Loucy (cell line): ENCODE measurements at regions not wholly inside any gene's neighbourhood (a gene's known extent, or its start where the extent isn't known, plus 50 kb on each side); places are given as distances from the start of the nearest gene placed in this dataset.

Experiments used
- H2AFZ ChIP-seq: fragments of 200-600 bp; sonication (generic); 2 replicates; pipeline ENCODE4 v1.6.0; 2016; ENCODE audit warnings: antibody characterized with exemption, mild to moderate bottlenecking, low read length, moderate library complexity
- H3F3A ChIP-seq: fragments of 200-600 bp; 2 replicates; pipeline ENCODE4 v1.6.0; 2016; ENCODE audit warnings: antibody characterized with exemption, low read depth, mild to moderate bottlenecking
- H3K27me3 ChIP-seq: fragments of 200-600 bp; sonication (generic); 2 replicates; pipeline ENCODE4 v1.6.1; 2014; ENCODE audit warnings: low read length, mild to moderate bottlenecking; ENCODE audit not compliant: insufficient read depth, poor library complexity, severe bottlenecking
- H3K36me3 ChIP-seq: fragments of 200-600 bp; sonication (generic); 2 replicates; pipeline ENCODE4 v1.6.1; 2016; ENCODE audit warnings: low read length; ENCODE audit not compliant: insufficient read depth
- H3K4me1 ChIP-seq: fragments of 200-600 bp; sonication (generic); 2 replicates; pipeline ENCODE4 v1.5.1; 2014; ENCODE audit warnings: low read length, mild to moderate bottlenecking; ENCODE audit not compliant: insufficient read depth, poor library complexity, severe bottlenecking
- H3K4me2 ChIP-seq: fragments of 200-600 bp; sonication (generic); 2 replicates; pipeline ENCODE4 v1.6.0; 2014; ENCODE audit warnings: antibody characterized with exemption, low read length, low read depth, mild to moderate bottlenecking; ENCODE audit not compliant: poor library complexity, severe bottlenecking
- H3K4me3 ChIP-seq: fragments of 200-600 bp; sonication (generic); 2 replicates; pipeline ENCODE4 v1.5.1; 2014; ENCODE audit warnings: low read length, mild to moderate bottlenecking, mixed read lengths; ENCODE audit not compliant: poor library complexity, severe bottlenecking
- H3K79me2 ChIP-seq: fragments of 200-600 bp; sonication (generic); 2 replicates; pipeline ENCODE4 v1.6.1; 2014; ENCODE audit warnings: low read length; ENCODE audit not compliant: insufficient read depth
- H3K9ac ChIP-seq: fragments of 200-600 bp; sonication (generic); 2 replicates; pipeline ENCODE4 v1.6.0; 2014; ENCODE audit warnings: mild to moderate bottlenecking, low read depth, low read length, moderate library complexity; ENCODE audit not compliant: poor library complexity, severe bottlenecking
- H3K9me2 ChIP-seq: fragments of 200-600 bp; sonication (generic); replicated peaks from 2 replicates; pipeline ENCODE4 v1.6.1; 2016; ENCODE audit warnings: low read depth, low read length, mixed read lengths
- H3K9me3 ChIP-seq: fragments of 200-600 bp; sonication (generic); 2 replicates; pipeline ENCODE4 v1.6.1; 2014; ENCODE audit warnings: mild to moderate bottlenecking, antibody characterized with exemption, low read length, low read depth; ENCODE audit not compliant: insufficient read depth
- H4K20me1 ChIP-seq: fragments of 200-600 bp; sonication (generic); 2 replicates; pipeline ENCODE4 v1.6.0; 2014; ENCODE audit warnings: antibody characterized with exemption, low read length, mild to moderate bottlenecking; ENCODE audit not compliant: insufficient read depth, poor library complexity, severe bottlenecking
- CTCF ChIP-seq: fragments of 200-600 bp; sonication (generic); conservative IDR thresholded peaks from 2 replicates; pipeline ENCODE4 v1.5.1; 2014; ENCODE audit warnings: mild to moderate bottlenecking, antibody characterized with exemption, low read length
- EZH2phosphoT487 ChIP-seq: fragments of 200-600 bp; IDR thresholded peaks from 2 replicates; pipeline ENCODE4 v1.6.1; 2018; ENCODE audit warnings: antibody characterized with exemption, mild to moderate bottlenecking, moderate library complexity, borderline replicate concordance

GRCh38 chr7:125563964-125564529 lies 634.4 kb upstream of the POT1 start:
- Histone ChIP-seq H3K4me2 (no peak overlapping the region), H3F3A (no peaks in the 10 kb centered on the region), H3K4me3 (no peak overlapping the region), H3K79me2 (no peaks in the 10 kb centered on the region), H3K27me3 (no peaks in the 10 kb centered on the region), H4K20me1 (no peaks in the 10 kb centered on the region), H3K36me3 (no peaks in the 10 kb centered on the region), H3K9me2 (0 out of 2 replicates have a peak, but pooled peaks cover 3% of the 10 kb centered on the region), H3K9me3 (no peaks in the 10 kb centered on the region), H3K4me1 (no peaks in the 10 kb centered on the region), H2AFZ (no peak overlapping the region), H3K9ac (no peak overlapping the region)
- TF ChIP-seq CTCF (no peak), EZH2phosphoT487 (no peak)

GRCh38 chr7:125563557-125563956 lies 633.9 kb upstream of the POT1 start:
- Histone ChIP-seq H3K4me3 (no peak overlapping the region), H3F3A (no peaks in the 10 kb centered on the region), H3K4me2 (no peak overlapping the region), H3K9me2 (0 out of 2 replicates have a peak, but pooled peaks cover 3% of the 10 kb centered on the region), H3K9ac (no peak overlapping the region), H3K27me3 (no peaks in the 10 kb centered on the region), H4K20me1 (no peaks in the 10 kb centered on the region), H3K79me2 (no peaks in the 10 kb centered on the region), H3K9me3 (no peaks in the 10 kb centered on the region), H3K4me1 (no peaks in the 10 kb centered on the region), H2AFZ (no peak overlapping the region), H3K36me3 (no peaks in the 10 kb centered on the region)
- no peak for TF ChIP-seq CTCF
- TF ChIP-seq EZH2phosphoT487 = no peak

- Histone ChIP-seq H2AFZ (no peak overlapping the region), H3K4me2 (no peak overlapping the region)
Measured at GRCh38 chr7:125561006-125561405, 631.4 kb upstream of the POT1 start.

More at GRCh38 chr7:125561006-125561405, 631.4 kb upstream of the POT1 start:
- H3K9ac ChIP-seq = no peak overlapping the region
- no peaks in the 10 kb centered on the region for H3K79me2 ChIP-seq
- H3K9me2 ChIP-seq = 0 out of 2 replicates have a peak, but pooled peaks cover 3% of the 10 kb centered on the region
- no peak overlapping the region for H3K4me3 ChIP-seq
- TF ChIP-seq CTCF = no peak
- no peak for TF ChIP-seq EZH2phosphoT487
- no peaks in the 10 kb centered on the region for H3F3A ChIP-seq
- no peaks in the 10 kb centered on the region for H3K27me3 ChIP-seq
- H4K20me1 ChIP-seq = no peaks in the 10 kb centered on the region
- no peaks in the 10 kb centered on the region for H3K9me3 ChIP-seq
- H3K36me3 ChIP-seq = no peaks in the 10 kb centered on the region
- no peaks in the 10 kb centered on the region for H3K4me1 ChIP-seq
